ENCODE measurements at regions not wholly inside any gene's neighbourhood (a gene's known extent, or its start where the extent isn't known, plus 50 kb on each side); places are given as distances from the start of the nearest gene placed in this dataset.
"Not testable (repeated sequence)": the region's sequence is repeated elsewhere in the genome, so short reads cannot be mapped to it uniquely, and the experiment has no call there.

DNA sequence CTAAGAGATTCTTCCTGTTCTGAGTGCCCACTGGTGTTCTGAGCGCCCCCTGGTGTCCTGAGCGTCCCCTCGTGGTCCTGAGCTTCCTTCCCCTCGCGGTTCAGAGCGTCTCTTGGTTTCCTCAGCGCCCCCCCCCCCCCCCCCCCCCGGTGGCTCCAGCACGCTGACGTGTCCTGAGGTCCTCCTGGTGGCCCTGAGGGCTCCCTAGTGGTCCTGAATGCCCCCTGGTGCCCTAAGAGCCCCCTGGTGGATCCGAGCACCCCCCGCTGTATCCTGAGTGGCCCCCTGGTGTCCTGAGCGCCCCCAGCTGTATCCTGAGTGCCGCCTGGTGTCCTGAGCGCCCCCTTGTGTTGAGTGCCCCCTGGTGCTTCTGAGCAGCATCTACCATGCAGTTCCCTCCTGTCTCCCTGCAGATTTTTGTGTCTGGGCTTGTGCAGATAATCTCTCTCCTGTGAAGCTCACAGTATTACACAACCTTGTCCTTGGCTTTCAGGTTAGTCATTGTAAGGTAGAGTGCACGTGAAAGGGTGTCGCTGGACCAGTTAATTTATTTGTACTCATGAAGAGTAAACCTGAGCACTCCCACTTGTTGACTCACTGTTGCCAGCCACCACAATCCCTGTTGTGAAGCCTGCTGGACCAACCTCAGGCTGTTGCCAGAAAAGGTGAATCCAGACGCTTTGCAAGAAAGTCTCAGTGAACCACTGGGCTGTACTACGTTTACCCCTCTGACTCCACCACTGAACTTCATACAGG lies 1168.4 kb downstream of the TMEM121 start:
- ATAC-seq: peak; percentile 76
- peak; percentile 94 for DNase-seq
- peak overlapping the region; percentile 41 for H3K4me3 Mint-ChIP-seq
- intact Hi-C loops (cut with micrococcal nuclease): no loop called here
- CTCF ChIA-PET: interaction anchor here (0.6 to 5.3 kb wide), 27 partner anchors 11 to 184 kb away, joined by 3 to 44 read pairs (median 4); no protein-coding TSS in a partner anchor
- H3K27ac Mint-ChIP-seq: peak overlapping the region; percentile 55
- POLR2A ChIA-PET: no interaction called here
- H3K27me3 Mint-ChIP-seq: no peaks in the 10 kb centered on the region
- TF ChIP-seq, protein P1, sequence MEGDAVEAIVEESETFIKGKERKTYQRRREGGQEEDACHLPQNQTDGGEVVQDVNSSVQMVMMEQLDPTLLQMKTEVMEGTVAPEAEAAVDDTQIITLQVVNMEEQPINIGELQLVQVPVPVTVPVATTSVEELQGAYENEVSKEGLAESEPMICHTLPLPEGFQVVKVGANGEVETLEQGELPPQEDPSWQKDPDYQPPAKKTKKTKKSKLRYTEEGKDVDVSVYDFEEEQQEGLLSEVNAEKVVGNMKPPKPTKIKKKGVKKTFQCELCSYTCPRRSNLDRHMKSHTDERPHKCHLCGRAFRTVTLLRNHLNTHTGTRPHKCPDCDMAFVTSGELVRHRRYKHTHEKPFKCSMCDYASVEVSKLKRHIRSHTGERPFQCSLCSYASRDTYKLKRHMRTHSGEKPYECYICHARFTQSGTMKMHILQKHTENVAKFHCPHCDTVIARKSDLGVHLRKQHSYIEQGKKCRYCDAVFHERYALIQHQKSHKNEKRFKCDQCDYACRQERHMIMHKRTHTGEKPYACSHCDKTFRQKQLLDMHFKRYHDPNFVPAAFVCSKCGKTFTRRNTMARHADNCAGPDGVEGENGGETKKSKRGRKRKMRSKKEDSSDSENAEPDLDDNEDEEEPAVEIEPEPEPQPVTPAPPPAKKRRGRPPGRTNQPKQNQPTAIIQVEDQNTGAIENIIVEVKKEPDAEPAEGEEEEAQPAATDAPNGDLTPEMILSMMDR (IDR thresholded peaks at IDR 0.05): peak; percentile 73
- peaks cover 36% of the 10 kb centered on the region for H3K4me1 Mint-ChIP-seq (ENCODE audit: low read depth)
- no peaks in the 10 kb centered on the region for H3K36me3 Mint-ChIP-seq (ENCODE audit: low read depth)
- no peaks in the 10 kb centered on the region for H3K9me3 Mint-ChIP-seq

DNA sequence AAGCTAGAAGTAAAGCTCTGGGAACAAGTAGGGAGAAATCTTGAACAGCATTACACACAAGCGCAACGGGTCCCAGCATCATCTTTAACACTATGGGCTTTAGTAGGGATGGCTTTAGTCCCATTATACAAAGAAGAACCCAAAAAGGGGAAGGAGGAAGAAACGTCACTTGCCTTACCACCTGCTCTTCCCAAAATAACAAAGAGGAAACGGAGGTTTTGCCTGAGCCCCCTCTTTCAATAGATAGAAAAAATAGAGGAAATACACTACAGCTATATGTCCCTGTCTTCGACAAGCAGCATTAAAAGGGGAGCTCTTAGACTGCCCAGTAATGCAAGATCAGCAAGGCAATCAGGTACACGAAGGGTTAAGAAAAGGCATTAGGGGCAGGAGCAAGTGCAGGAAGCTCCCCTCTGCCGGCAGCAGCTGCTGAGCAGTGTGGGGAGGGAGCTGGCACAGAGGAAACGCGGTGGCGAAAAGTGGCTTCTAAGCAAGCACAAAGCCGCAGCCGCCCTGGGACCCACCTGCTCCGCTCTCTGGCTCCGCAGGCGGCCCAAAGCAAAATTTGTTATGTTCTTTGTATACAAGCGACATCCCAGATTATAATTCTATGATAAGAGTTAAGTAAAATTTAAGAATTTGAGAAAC lies 1172.4 kb downstream of the TMEM121 start:
- DNase-seq (peak; percentile 60), ATAC-seq (peak; percentile 50)
- CTCF ChIA-PET: interaction anchor here (1.2 kb wide), 1 partner anchor 37 kb away, joined by 3 read pairs; no protein-coding TSS in a partner anchor
- H3K27ac Mint-ChIP-seq; H3K9me3 Mint-ChIP-seq; H3K36me3 Mint-ChIP-seq (ENCODE audit: low read depth); intact Hi-C loops (cut with micrococcal nuclease); POLR2A ChIA-PET; H3K27me3 Mint-ChIP-seq: not testable (repeated sequence)
- peaks cover 26% of the 10 kb centered on the region for H3K4me1 Mint-ChIP-seq (ENCODE audit: low read depth)
- peak overlapping the region; percentile 31 for H3K4me3 Mint-ChIP-seq

DNA sequence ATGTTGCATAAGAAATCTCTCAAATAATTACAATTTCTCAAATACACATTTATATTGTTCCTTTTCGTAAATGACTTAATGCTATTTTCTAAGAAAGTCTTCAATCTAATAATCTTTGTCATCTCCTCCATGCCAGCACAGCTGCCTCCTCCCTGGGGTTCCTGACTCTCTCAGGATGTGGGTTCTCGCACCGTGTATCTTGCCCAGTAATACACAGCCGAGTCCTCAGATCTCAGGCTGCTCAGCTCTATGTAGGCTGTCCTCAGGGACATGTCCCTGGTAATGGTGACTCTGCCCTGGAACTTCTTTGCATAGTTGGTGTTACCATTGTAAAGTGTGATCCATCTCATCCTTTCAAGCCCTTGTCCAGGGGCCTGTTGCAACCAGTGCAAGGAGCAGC lies 1177.3 kb downstream of the TMEM121 start:
- H3K36me3 Mint-ChIP-seq (ENCODE audit: low read depth); POLR2A ChIA-PET; H3K4me3 Mint-ChIP-seq; H3K9me3 Mint-ChIP-seq; intact Hi-C loops (cut with micrococcal nuclease); DNase-seq; CTCF ChIA-PET; H3K27me3 Mint-ChIP-seq: not testable (repeated sequence)
- ATAC-seq: peak; percentile 41
- H3K4me1 Mint-ChIP-seq (ENCODE audit: low read depth): peaks cover 18% of the 10 kb centered on the region
- peak overlapping the region; percentile 38 for H3K27ac Mint-ChIP-seq

DNA sequence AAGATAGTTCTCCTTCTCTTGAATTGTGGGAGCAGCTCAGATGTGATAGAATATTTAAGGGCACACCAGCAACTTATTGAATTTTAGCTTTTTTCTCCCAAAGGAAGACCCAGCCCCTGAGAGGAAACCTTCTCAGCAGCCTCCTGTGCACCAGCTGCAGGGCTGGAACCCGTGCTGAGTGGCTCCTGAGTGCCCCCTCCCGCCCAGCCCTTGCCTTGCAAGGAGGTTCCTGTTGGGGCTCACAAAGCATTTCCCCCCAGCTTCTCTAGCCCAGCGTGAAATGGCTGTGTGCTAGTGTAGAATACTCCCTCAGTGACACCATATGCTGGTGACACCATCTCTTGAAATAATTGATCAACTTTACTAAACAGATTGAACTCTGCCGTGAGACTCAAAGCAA lies 1180.1 kb downstream of the TMEM121 start:
- CTCF ChIA-PET: interaction anchor here (1.1 to 2.1 kb wide), 5 partner anchors 12 to 44 kb away, joined by 3 to 8 read pairs (median 4); no protein-coding TSS in a partner anchor
- POLR2A ChIA-PET: not testable (repeated sequence)

DNA sequence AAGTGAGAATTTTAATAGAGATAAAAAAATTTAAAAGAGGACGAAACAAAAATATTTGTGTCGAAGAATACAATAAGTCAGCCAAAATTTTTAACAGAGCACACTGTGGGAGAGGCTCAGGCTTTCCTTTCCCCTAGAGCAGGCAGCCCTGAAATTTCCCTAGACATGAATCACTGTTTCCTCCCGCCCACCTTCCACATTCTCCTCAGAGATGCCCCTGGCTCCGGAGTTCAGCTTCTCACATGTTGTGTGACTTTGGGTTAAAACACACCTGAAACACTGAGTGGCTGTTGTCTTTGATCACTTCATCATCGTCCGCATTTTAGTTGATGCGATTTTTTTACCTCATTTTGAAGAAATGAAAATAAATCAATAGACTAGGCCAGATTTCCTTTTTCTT lies 1183.8 kb downstream of the TMEM121 start:
- ATAC-seq (peak; percentile 72), DNase-seq (peak; percentile 40)
- H3K27me3 Mint-ChIP-seq; H3K36me3 Mint-ChIP-seq (ENCODE audit: low read depth); H3K9me3 Mint-ChIP-seq; intact Hi-C loops (cut with micrococcal nuclease); H3K4me3 Mint-ChIP-seq; H3K27ac Mint-ChIP-seq; POLR2A ChIA-PET: not testable (repeated sequence)
- CTCF ChIA-PET: interaction anchor here (0.9 to 4.6 kb wide), 6 partner anchors 9 to 49 kb away, joined by 3 to 22 read pairs (median 6); no protein-coding TSS in a partner anchor
- H3K4me1 Mint-ChIP-seq (ENCODE audit: low read depth): peaks cover 21% of the 10 kb centered on the region

More for the DNA sequence above, 1180.1 kb downstream of the TMEM121 start:
- H3K36me3 Mint-ChIP-seq (ENCODE audit: low read depth); intact Hi-C loops (cut with micrococcal nuclease); H3K27me3 Mint-ChIP-seq; H3K27ac Mint-ChIP-seq; H3K9me3 Mint-ChIP-seq; H3K4me3 Mint-ChIP-seq: not testable (repeated sequence)
- ATAC-seq (peak; percentile 83), DNase-seq (peak; percentile 65)
- TF ChIP-seq, protein P1 (IDR thresholded peaks at IDR 0.05): peak; percentile 32
- peaks cover 27% of the 10 kb centered on the region for H3K4me1 Mint-ChIP-seq (ENCODE audit: low read depth)

DNA sequence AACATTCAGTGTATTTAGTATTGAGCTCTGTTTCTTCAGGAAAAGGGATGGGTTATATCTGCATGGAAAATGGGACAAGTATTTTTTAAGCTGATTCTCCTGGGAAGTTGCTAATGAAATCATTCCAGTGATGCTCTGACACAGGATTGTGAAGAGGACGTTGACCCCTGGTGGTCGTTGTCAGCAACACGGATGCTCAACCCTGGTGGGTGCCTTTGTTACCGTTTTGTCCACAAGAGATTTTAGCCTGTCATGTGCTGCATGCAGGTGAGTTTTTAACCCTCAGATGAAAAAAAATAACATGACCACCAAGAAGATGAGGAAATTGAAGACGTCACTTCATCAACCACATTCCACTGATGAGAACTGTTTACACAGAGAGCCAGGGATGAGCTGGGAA lies 1186.1 kb downstream of the TMEM121 start:
- DNase-seq: peak; percentile 36
- TF ChIP-seq, protein P1 (IDR thresholded peaks at IDR 0.05): peak; percentile 39
- H3K9me3 Mint-ChIP-seq; H3K4me3 Mint-ChIP-seq; H3K27me3 Mint-ChIP-seq; H3K27ac Mint-ChIP-seq; H3K36me3 Mint-ChIP-seq (ENCODE audit: low read depth); intact Hi-C loops (cut with micrococcal nuclease); ATAC-seq: not testable (repeated sequence)
- POLR2A ChIA-PET: interaction anchor here (0.5 kb wide), 1 partner anchor 125 kb away, joined by 3 read pairs; no protein-coding TSS in a partner anchor
- CTCF ChIA-PET: interaction anchor here (0.7 to 4.6 kb wide), 18 partner anchors 13 to 295 kb away, joined by 3 to 22 read pairs (median 5); no protein-coding TSS in a partner anchor
- peaks cover 26% of the 10 kb centered on the region for H3K4me1 Mint-ChIP-seq (ENCODE audit: low read depth)

DNA sequence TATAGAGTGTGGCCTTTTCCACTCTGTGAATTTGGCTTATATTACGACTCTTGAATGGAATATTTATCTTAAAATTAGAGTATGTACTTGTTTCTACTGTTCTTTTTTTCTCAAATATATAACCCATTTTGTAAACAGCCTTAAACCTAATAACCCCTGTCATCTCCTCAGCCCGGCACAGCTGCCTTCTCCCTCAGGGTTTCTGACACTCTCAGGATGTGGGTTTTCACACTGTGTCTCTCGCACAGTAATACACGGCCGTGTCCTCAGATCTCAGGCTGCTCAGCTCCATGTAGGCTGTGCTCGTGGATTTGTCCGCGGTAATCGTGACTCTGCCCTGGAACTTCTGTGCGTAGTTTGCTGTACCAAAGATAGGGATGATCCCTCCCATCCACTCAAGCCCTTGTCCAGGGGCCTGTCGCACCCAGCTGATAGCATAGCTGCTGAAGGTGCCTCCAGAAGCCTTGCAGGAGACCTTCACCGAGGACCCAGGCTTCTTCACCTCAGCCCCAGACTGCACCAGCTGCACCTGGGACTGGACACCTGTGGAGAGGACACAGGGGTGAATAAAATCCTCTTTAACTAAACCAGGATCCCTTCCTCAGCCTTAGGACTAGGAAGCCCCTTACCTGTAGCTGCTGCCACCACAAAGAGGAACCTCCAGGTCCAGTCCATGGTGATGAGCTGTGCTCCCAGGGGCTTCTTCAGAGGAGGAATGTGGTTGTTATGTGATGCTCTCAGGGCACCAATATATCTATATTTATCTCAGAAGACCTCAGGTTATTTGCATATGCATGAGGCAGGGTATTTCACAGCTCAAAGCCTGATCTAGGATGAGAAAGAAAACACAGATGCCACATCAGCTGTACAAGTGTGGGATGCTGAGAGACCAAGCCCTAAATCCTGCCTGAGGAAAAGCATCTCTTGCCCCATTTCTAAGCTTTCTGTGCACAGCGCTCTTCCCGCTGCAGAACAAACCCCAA lies 1188.4 kb downstream of the TMEM121 start:
- H3K36me3 Mint-ChIP-seq (ENCODE audit: low read depth); POLR2A ChIA-PET; H3K27ac Mint-ChIP-seq; H3K27me3 Mint-ChIP-seq; intact Hi-C loops (cut with micrococcal nuclease); H3K9me3 Mint-ChIP-seq; H3K4me3 Mint-ChIP-seq; DNase-seq: not testable (repeated sequence)
- peak; percentile 38 for ATAC-seq
- peaks cover 32% of the 10 kb centered on the region for H3K4me1 Mint-ChIP-seq (ENCODE audit: low read depth)
- CTCF ChIA-PET: interaction anchor here (1.2 to 1.7 kb wide), 2 partner anchors 26 to 297 kb away, joined by 3 to 5 read pairs; no protein-coding TSS in a partner anchor
